H9 (cell line): ENCODE measurements at regions not wholly inside any gene's neighbourhood (a gene's known extent, or its start where the extent isn't known, plus 50 kb on each side); places are given as distances from the start of the nearest gene placed in this dataset.

Experiments
- DNase-seq: peaks from one replicate; pipeline ENCODE4 v3.0.0-alpha.2; 2017
- H2AFZ ChIP-seq: one replicate; pipeline ENCODE4 v1.6.1; 2013; ENCODE audit warnings: mild to moderate bottlenecking, low read length, control low read depth, moderate library complexity
- H2AK5ac ChIP-seq: 2 replicates; pipeline ENCODE4 v1.6.1; 2013; ENCODE audit warnings: low read length, control low read depth, mixed read lengths; ENCODE audit not compliant: insufficient read length
- H2BK120ac ChIP-seq: one replicate; pipeline ENCODE4 v1.6.1; 2013; ENCODE audit warnings: low read depth, mild to moderate bottlenecking, low read length, control low read depth, inconsistent platforms; ENCODE audit not compliant: poor library complexity, severe bottlenecking
- H2BK12ac ChIP-seq: 2 replicates; pipeline ENCODE4 v1.6.1; 2013; ENCODE audit warnings: low read length, control low read depth, mixed read lengths, low read depth; ENCODE audit not compliant: insufficient read length
- H2BK15ac ChIP-seq: 2 replicates; pipeline ENCODE4 v1.6.1; 2013; ENCODE audit warnings: low read depth, low read length, control low read depth
- H2BK20ac ChIP-seq: one replicate; pipeline ENCODE4 v1.6.1; 2013; ENCODE audit warnings: low read depth, mild to moderate bottlenecking, low read length, control low read depth, inconsistent platforms; ENCODE audit not compliant: poor library complexity, severe bottlenecking
- H2BK5ac ChIP-seq: 2 replicates; pipeline ENCODE4 v1.6.1; 2013; ENCODE audit warnings: low read length, control low read depth, mixed read lengths; ENCODE audit not compliant: insufficient read length
- H3K14ac ChIP-seq: 2 replicates; pipeline ENCODE4 v1.6.1; 2013; ENCODE audit warnings: low read length, control low read depth; ENCODE audit not compliant: insufficient read depth
- H3K18ac ChIP-seq: 2 replicates; pipeline ENCODE4 v1.6.1; 2013; ENCODE audit warnings: low read depth, mild to moderate bottlenecking, mixed read lengths, low read length, control low read depth; ENCODE audit not compliant: insufficient read length
- H3K23ac ChIP-seq: 2 replicates; pipeline ENCODE4 v1.6.1; 2013; ENCODE audit warnings: low read length, control low read depth, mixed read lengths, low read depth; ENCODE audit not compliant: insufficient read length
- H3K23me2 ChIP-seq: 2 replicates; pipeline ENCODE4 v1.6.1; 2013; ENCODE audit warnings: low read depth, mild to moderate bottlenecking, mixed read lengths, low read length, control low read depth; ENCODE audit not compliant: insufficient read length, poor library complexity, severe bottlenecking
- H3K27ac ChIP-seq: 2 replicates; pipeline ENCODE4 v1.5.1; 2013; ENCODE audit warnings: low read length, control low read depth, mixed read lengths, low read depth; ENCODE audit not compliant: insufficient read length
- H3K27me3 ChIP-seq: 2 replicates; pipeline ENCODE4 v1.6.1; 2013; ENCODE audit warnings: low read length, control low read depth, inconsistent platforms; ENCODE audit not compliant: insufficient read depth
- H3K4ac ChIP-seq: 2 replicates; pipeline ENCODE4 v1.6.1; 2013; ENCODE audit warnings: low read depth, mild to moderate bottlenecking, control low read depth, inconsistent platforms, low read length, moderate library complexity
- H3K4me1 ChIP-seq: 2 replicates; pipeline ENCODE4 v1.6.1; 2013; ENCODE audit warnings: low read length, control low read depth, inconsistent platforms; ENCODE audit not compliant: insufficient read depth
- H3K4me2 ChIP-seq: 2 replicates; pipeline ENCODE4 v1.6.1; 2013; ENCODE audit warnings: low read length, control low read depth, mixed read lengths; ENCODE audit not compliant: insufficient read length, insufficient read depth
- H3K56ac ChIP-seq: 2 replicates; pipeline ENCODE4 v1.6.1; 2013; ENCODE audit warnings: low read depth, mild to moderate bottlenecking, mixed read lengths, low read length, control low read depth; ENCODE audit not compliant: insufficient read length
- H3K79me1 ChIP-seq: 2 replicates; pipeline ENCODE4 v1.6.1; 2013; ENCODE audit warnings: low read depth, mild to moderate bottlenecking, moderate library complexity, low read length, control low read depth, inconsistent platforms; ENCODE audit not compliant: insufficient read depth, poor library complexity, severe bottlenecking
- H3K79me2 ChIP-seq: 2 replicates; pipeline ENCODE4 v1.6.1; 2013; ENCODE audit warnings: low read length, control low read depth, inconsistent platforms; ENCODE audit not compliant: insufficient read depth
- H3K9ac ChIP-seq: 2 replicates; pipeline ENCODE4 v1.6.1; 2013; ENCODE audit warnings: low read length, control low read depth, mixed read lengths; ENCODE audit not compliant: insufficient read length; ENCODE audit errors: extremely low read depth
- H3K9me3 ChIP-seq: one replicate; pipeline ENCODE4 v1.6.1; 2013; ENCODE audit warnings: low read depth, low read length, inconsistent platforms; ENCODE audit not compliant: control insufficient read depth
- H3T11ph ChIP-seq: one replicate; pipeline ENCODE4 v1.6.1; 2013; ENCODE audit warnings: mild to moderate bottlenecking, low read length, control low read depth, inconsistent platforms
- H4K20me1 ChIP-seq: one replicate; pipeline ENCODE4 v1.6.1; 2013; ENCODE audit not compliant: control insufficient read depth, insufficient read length, insufficient read depth
- H4K5ac ChIP-seq: 2 replicates; pipeline ENCODE4 v1.6.1; 2013; ENCODE audit warnings: low read depth, mild to moderate bottlenecking, mixed read lengths, low read length, control low read depth; ENCODE audit not compliant: insufficient read length
- H4K8ac ChIP-seq: replicated peaks from 2 replicates; pipeline ENCODE4 v1.6.1; 2013; ENCODE audit warnings: low read length, control low read depth, mixed read lengths, low read depth; ENCODE audit not compliant: insufficient read length
- H4K91ac ChIP-seq: 2 replicates; pipeline ENCODE4 v1.6.1; 2013; ENCODE audit warnings: low read depth, mild to moderate bottlenecking, moderate library complexity, mixed read lengths, low read length, control low read depth; ENCODE audit not compliant: insufficient read length
- H3K27ac Mint-ChIP-seq, 3 experiments: 2 replicates in 2 of 3; 3 replicates in 1 of 3; pipeline ENCODE4 v1.8.0; 2020 to 2021; ENCODE audit warnings: mixed read lengths in 3 of 3, mild to moderate bottlenecking in 1 of 3, moderate library complexity in 1 of 3
- H3K27me3 Mint-ChIP-seq: 2 replicates; pipeline ENCODE4 v1.8.0; 2021; ENCODE audit warnings: low read depth, mild to moderate bottlenecking, moderate library complexity, mixed read lengths
- H3K36me3 Mint-ChIP-seq, 3 experiments: 2 replicates in 2 of 3; 3 replicates in 1 of 3; pipeline ENCODE4 v1.8.0; 2020 to 2021; ENCODE audit warnings: low read depth in 3 of 3, mixed read lengths in 3 of 3; ENCODE audit not compliant: insufficient read depth in 1 of 3
- H3K4me1 Mint-ChIP-seq, 2 experiments: 2 replicates each; pipeline ENCODE4 v1.8.0; 2020; ENCODE audit warnings: mixed read lengths in 2 of 2
- H3K4me3 Mint-ChIP-seq, 2 experiments: 2 replicates in 1 of 2; 3 replicates in 1 of 2; pipeline ENCODE4 v1.8.0; 2020 to 2021; ENCODE audit warnings: mild to moderate bottlenecking in 2 of 2, mixed read lengths in 2 of 2, moderate library complexity in 1 of 2
- H3K9me3 Mint-ChIP-seq, 2 experiments: 2 replicates in 1 of 2; 3 replicates in 1 of 2; pipeline ENCODE4 v1.8.0; 2020; ENCODE audit warnings: mild to moderate bottlenecking in 2 of 2, mixed read lengths in 2 of 2, moderate library complexity in 1 of 2
- CTCF ChIP-seq: fragments of 200-600 bp; sonication (generic); conservative IDR thresholded peaks from 3 replicates; pipeline ENCODE4 v1.8.0; 2021; ENCODE audit warnings: antibody characterized with exemption, mild to moderate bottlenecking
- WGBS: extraction: QIAGEN DNeasy Blood & Tissue Kit; methylation state at CpG from one replicate; pipeline ENCODE4 v1.1.7; 2013; ENCODE audit warnings: missing lambda C conversion rate, low lambda C conversion rate, mixed read lengths; ENCODE audit not compliant: insufficient read length; ENCODE audit errors: extremely low coverage; 5-methylcytosine and 5-hydroxymethylcytosine counted together

GRCh38 chr16:5578980-5579379, 481.4 kb upstream of the EEF2KMT start:
- no peak overlapping the region for H4K5ac ChIP-seq
- H3K56ac ChIP-seq: no peak overlapping the region
- no peak overlapping the region for H2BK120ac ChIP-seq
- no peak overlapping the region for H3K27ac ChIP-seq
- H3T11ph ChIP-seq: no peak overlapping the region
- no peak overlapping the region for H3K23ac ChIP-seq
- no peaks in the 10 kb centered on the region for H3K23me2 ChIP-seq
- H3K9me3 ChIP-seq: no peaks in the 10 kb centered on the region
- Mint-ChIP-seq H3K9me3 (no peaks in the 10 kb centered on the region), H3K27me3 (no peaks in the 10 kb centered on the region; the same call in 1 of the 2 replicates), H3K36me3 (no peaks in the 10 kb centered on the region), H3K4me3 (no peak overlapping the region), H3K4me1 (peaks cover 15% of the 10 kb centered on the region in 2 experiments), H3K27ac (no peak overlapping the region)
- H2AFZ ChIP-seq: no peak overlapping the region
- no peaks in the 10 kb centered on the region for H3K27me3 ChIP-seq
- H2BK12ac ChIP-seq: no peak overlapping the region
- no peak for TF ChIP-seq CTCF
- H3K18ac ChIP-seq: no peak overlapping the region
- H4K91ac ChIP-seq: no peak overlapping the region
- no peak overlapping the region for H4K8ac ChIP-seq
- no peak overlapping the region for H3K4me2 ChIP-seq
- H2AK5ac ChIP-seq: no peak overlapping the region
- no peak overlapping the region; the same call in 1 of the 2 replicates for H3K14ac ChIP-seq
- no peak overlapping the region for H3K4ac ChIP-seq
- no peaks in the 10 kb centered on the region for H3K79me1 ChIP-seq
- no peaks in the 10 kb centered on the region for H3K4me1 ChIP-seq
- no peak overlapping the region for H2BK20ac ChIP-seq
- H4K20me1 ChIP-seq: no peaks in the 10 kb centered on the region
- H2BK5ac ChIP-seq: no peak overlapping the region
- no peak overlapping the region for H3K9ac ChIP-seq
- no CpG with 5 or more reads among the region's 7 CpGs for WGBS
- no peak for DNase-seq
- H2BK15ac ChIP-seq: no peak overlapping the region
- H3K79me2 ChIP-seq: no peaks in the 10 kb centered on the region
